ENCODE measurements at regions not wholly inside any gene's neighbourhood (a gene's known extent, or its start where the extent isn't known, plus 50 kb on each side); places are given as distances from the start of the nearest gene placed in this dataset.

- intact Hi-C loops (cut with DNase I) = no loop called here
- no peaks in the 10 kb centered on the region for H3K27me3 ChIP-seq
- DNase-seq = no peak
- H3K4me3 ChIP-seq = no peak overlapping the region
- WGBS, 3 donors = 87 to 95% (median 91%) methylated on average over 3 of the region's 3 CpGs
- no peak overlapping the region for H3K27ac ChIP-seq
- no peaks in the 10 kb centered on the region for H3K36me3 ChIP-seq
- peaks cover under 1% of the 10 kb centered on the region for H3K4me1 ChIP-seq (ENCODE audit: insufficient read depth)
- no peak for TF ChIP-seq EP300 (IDR thresholded peaks at IDR 0.05)
- H3K9me3 ChIP-seq = no peaks in the 10 kb centered on the region
Observed at GRCh38 chr18:10074110-10074509, 160.3 kb downstream of the VAPA start.

GRCh38 chr18:10074728-10075127 lies 160.9 kb downstream of the VAPA start:
- Histone ChIP-seq H3K4me3 (no peak overlapping the region), H3K27me3 (no peaks in the 10 kb centered on the region), H3K36me3 (no peaks in the 10 kb centered on the region), H3K27ac (no peak overlapping the region), H3K9me3 (no peaks in the 10 kb centered on the region), H3K4me1 (ENCODE audit: insufficient read depth) (no peaks in the 10 kb centered on the region)
- intact Hi-C loops (cut with DNase I) = no loop called here
- TF ChIP-seq POLR2A (IDR thresholded peaks at IDR 0.05) = no peak
- TF ChIP-seq, protein P1, sequence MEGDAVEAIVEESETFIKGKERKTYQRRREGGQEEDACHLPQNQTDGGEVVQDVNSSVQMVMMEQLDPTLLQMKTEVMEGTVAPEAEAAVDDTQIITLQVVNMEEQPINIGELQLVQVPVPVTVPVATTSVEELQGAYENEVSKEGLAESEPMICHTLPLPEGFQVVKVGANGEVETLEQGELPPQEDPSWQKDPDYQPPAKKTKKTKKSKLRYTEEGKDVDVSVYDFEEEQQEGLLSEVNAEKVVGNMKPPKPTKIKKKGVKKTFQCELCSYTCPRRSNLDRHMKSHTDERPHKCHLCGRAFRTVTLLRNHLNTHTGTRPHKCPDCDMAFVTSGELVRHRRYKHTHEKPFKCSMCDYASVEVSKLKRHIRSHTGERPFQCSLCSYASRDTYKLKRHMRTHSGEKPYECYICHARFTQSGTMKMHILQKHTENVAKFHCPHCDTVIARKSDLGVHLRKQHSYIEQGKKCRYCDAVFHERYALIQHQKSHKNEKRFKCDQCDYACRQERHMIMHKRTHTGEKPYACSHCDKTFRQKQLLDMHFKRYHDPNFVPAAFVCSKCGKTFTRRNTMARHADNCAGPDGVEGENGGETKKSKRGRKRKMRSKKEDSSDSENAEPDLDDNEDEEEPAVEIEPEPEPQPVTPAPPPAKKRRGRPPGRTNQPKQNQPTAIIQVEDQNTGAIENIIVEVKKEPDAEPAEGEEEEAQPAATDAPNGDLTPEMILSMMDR (IDR thresholded peaks at IDR 0.05) = no peak
- 90 to 94% (median 92%) methylated on average over 9 of the region's 9 CpGs for WGBS, 3 donors
- DNase-seq = no peak

GRCh38 chr18:10076502-10077030 lies 162.8 kb downstream of the VAPA start:
- WGBS, 3 donors = 94 to 96% (median 95%) methylated on average over 5 of the region's 5 CpGs
- Histone ChIP-seq H3K27me3 (no peaks in the 10 kb centered on the region), H3K36me3 (no peaks in the 10 kb centered on the region), H3K4me3 (no peak overlapping the region), H3K27ac (no peak overlapping the region), H3K4me1 (ENCODE audit: insufficient read depth) (peaks cover 6% of the 10 kb centered on the region), H3K9me3 (no peaks in the 10 kb centered on the region)
- intact Hi-C loops (cut with DNase I) = no loop called here
- DNase-seq = no peak
- TF ChIP-seq, protein P1 (IDR thresholded peaks at IDR 0.05) = no peak
- TF ChIP-seq EP300 (IDR thresholded peaks at IDR 0.05) (no peak), POLR2A (IDR thresholded peaks at IDR 0.05) (no peak)

GRCh38 chr18:10077986-10078385 lies 164.2 kb downstream of the VAPA start:
- H3K36me3 ChIP-seq = no peaks in the 10 kb centered on the region
- no peak overlapping the region for H3K27ac ChIP-seq
- no peaks in the 10 kb centered on the region for H3K27me3 ChIP-seq
- intact Hi-C loops (cut with DNase I) = no loop called here
- no peak overlapping the region for H3K4me3 ChIP-seq
- TF ChIP-seq EP300 (IDR thresholded peaks at IDR 0.05) (no peak), POLR2A (IDR thresholded peaks at IDR 0.05) (no peak)
- TF ChIP-seq, protein P1 (IDR thresholded peaks at IDR 0.05) = no peak
- H3K9me3 ChIP-seq = no peaks in the 10 kb centered on the region
- WGBS, 3 donors = 59 to 67% (median 63%) methylated on average over 4 of the region's 4 CpGs
- H3K4me1 ChIP-seq (ENCODE audit: insufficient read depth) = peaks cover 6% of the 10 kb centered on the region
- DNase-seq = no peak

DNA sequence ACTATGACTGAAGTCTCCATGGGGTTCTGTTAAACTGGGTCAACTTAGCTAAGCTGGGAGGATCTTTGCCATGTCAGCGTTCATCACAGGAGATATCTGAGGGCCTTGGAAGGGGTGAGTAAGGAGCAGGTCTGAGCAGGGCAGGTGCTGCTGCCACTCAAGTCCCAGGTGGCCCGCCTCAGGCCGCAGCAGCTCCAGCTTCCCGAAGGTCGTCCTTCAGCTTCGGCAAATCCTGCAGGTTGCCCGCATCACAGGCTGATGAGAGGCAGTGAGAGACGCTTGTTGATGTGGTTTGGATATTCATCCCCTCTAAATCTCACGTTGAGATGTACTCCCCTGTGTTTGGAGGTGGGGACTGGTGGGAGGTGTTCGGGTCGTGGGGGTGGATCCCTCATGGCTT lies 166.6 kb downstream of the VAPA start:
- Histone ChIP-seq H3K9me3 (no peaks in the 10 kb centered on the region), H3K36me3 (no peaks in the 10 kb centered on the region), H3K27ac (no peak overlapping the region), H3K27me3 (no peaks in the 10 kb centered on the region), H3K4me1 (ENCODE audit: insufficient read depth) (peaks cover 6% of the 10 kb centered on the region), H3K4me3 (no peak overlapping the region)
- DNase-seq = no peak
- intact Hi-C loops (cut with DNase I) = no loop called here
- WGBS, 3 donors = 91 to 96% (median 94%) methylated on average over 11 of the region's 11 CpGs
- TF ChIP-seq, protein P1 (IDR thresholded peaks at IDR 0.05) = no peak
- TF ChIP-seq EP300 (IDR thresholded peaks at IDR 0.05) (no peak), POLR2A (IDR thresholded peaks at IDR 0.05) (no peak)

All from ovary (tissue), 7 donors.